ENCODE measurements at regions not wholly inside any gene's neighbourhood (a gene's known extent, or its start where the extent isn't known, plus 50 kb on each side); places are given as distances from the start of the nearest gene placed in this dataset.

DNA sequence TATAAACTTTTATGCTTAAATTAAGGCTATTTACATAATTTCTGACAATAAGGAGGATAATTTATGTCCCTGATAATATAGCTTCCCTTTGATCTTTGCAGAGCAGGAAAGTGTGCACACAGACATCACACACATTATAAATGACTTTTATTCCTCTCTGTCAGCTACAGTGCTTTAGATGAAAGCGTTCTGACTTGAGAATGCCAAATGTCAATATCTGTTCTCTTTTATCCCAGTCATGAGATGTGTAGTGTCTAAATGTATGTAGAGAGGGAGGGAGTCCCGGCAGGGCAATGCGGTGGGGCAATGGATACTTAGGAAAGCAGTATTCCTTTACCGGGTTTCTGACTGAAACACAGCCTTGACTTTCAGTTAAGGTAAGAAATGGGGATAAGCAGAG, 225.4 kb upstream of the CHORDC1 start:
- no peaks in the 10 kb centered on the region for H3K9me3 ChIP-seq (replicated peaks; ENCODE audit: insufficient read depth, low read length)

DNA sequence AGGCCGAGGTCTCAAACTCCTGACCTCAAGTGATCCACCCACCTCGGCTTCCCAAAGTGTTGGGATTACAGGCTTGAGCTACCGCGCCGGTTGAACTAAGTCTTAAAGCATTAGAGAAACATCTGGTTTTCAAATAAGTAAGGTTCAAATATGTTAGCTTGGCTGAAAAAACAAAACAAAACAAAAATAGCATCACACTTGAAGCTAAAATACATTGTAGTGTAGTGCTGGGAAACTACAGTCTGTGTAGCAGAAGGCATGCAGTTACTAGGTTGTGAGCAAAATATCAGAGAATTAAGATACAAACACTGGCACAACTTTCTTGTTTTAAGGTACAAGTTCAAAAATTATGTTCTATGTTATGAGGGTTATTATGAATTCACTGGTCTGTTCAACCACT, 224.8 kb upstream of the CHORDC1 start:
- TF ChIP-seq EZH2 (optimal IDR thresholded peaks at IDR 0.05; ENCODE audit: low read depth, low read length) (no peak), EZH2phosphoT487 (IDR thresholded peaks at IDR 0.05; ENCODE audit: low read length) (no peak)
- TF ChIP-seq, protein P1, sequence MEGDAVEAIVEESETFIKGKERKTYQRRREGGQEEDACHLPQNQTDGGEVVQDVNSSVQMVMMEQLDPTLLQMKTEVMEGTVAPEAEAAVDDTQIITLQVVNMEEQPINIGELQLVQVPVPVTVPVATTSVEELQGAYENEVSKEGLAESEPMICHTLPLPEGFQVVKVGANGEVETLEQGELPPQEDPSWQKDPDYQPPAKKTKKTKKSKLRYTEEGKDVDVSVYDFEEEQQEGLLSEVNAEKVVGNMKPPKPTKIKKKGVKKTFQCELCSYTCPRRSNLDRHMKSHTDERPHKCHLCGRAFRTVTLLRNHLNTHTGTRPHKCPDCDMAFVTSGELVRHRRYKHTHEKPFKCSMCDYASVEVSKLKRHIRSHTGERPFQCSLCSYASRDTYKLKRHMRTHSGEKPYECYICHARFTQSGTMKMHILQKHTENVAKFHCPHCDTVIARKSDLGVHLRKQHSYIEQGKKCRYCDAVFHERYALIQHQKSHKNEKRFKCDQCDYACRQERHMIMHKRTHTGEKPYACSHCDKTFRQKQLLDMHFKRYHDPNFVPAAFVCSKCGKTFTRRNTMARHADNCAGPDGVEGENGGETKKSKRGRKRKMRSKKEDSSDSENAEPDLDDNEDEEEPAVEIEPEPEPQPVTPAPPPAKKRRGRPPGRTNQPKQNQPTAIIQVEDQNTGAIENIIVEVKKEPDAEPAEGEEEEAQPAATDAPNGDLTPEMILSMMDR (IDR thresholded peaks at IDR 0.05; ENCODE audit: low read length), result no peak
- no peaks in the 10 kb centered on the region for H3K27me3 ChIP-seq (replicated peaks; ENCODE audit: insufficient read depth, low read length)
- no peaks in the 10 kb centered on the region for H3K9me3 ChIP-seq (replicated peaks; ENCODE audit: insufficient read depth, low read length)
- no peak overlapping the region for H3K9ac ChIP-seq (ENCODE audit: low read length)
- H3K4me2 ChIP-seq (ENCODE audit: low read depth, low read length), result no peak overlapping the region
- H4K20me1 ChIP-seq (ENCODE audit: insufficient read depth, low read length), result no peaks in the 10 kb centered on the region
- no peaks in the 10 kb centered on the region for H3K36me3 ChIP-seq (replicated peaks; ENCODE audit: insufficient read depth, low read length)
- H2AFZ ChIP-seq (ENCODE audit: low read length), result no peak overlapping the region
- H3K4me3 ChIP-seq (ENCODE audit: low read length), result no peak overlapping the region
- H3K9me2 ChIP-seq (replicated peaks; ENCODE audit: insufficient read depth, low read length), result no peaks in the 10 kb centered on the region
- H3F3A ChIP-seq (ENCODE audit: insufficient read depth, low read length), result no peaks in the 10 kb centered on the region
- no peaks in the 10 kb centered on the region for H3K79me2 ChIP-seq (ENCODE audit: low read length)
- no peaks in the 10 kb centered on the region for H3K4me1 ChIP-seq (ENCODE audit: low read length)
- no peak overlapping the region for H3K27ac ChIP-seq (ENCODE audit: low read length)
- no peak for DNase-seq

More for the DNA sequence above, 225.4 kb upstream of the CHORDC1 start:
- H3K27ac ChIP-seq (ENCODE audit: low read length), result no peak overlapping the region
- H3K79me2 ChIP-seq (ENCODE audit: low read length), result no peaks in the 10 kb centered on the region
- no peaks in the 10 kb centered on the region for H4K20me1 ChIP-seq (ENCODE audit: insufficient read depth, low read length)
- DNase-seq, result no peak
- H3K9ac ChIP-seq (ENCODE audit: low read length), result no peak overlapping the region
- H3K4me2 ChIP-seq (ENCODE audit: low read depth, low read length), result no peak overlapping the region
- H3K9me2 ChIP-seq (replicated peaks; ENCODE audit: insufficient read depth, low read length), result no peaks in the 10 kb centered on the region
- no peak overlapping the region for H2AFZ ChIP-seq (ENCODE audit: low read length)
- no peaks in the 10 kb centered on the region for H3K36me3 ChIP-seq (replicated peaks; ENCODE audit: insufficient read depth, low read length)
- no peaks in the 10 kb centered on the region for H3F3A ChIP-seq (ENCODE audit: insufficient read depth, low read length)
- H3K4me3 ChIP-seq (ENCODE audit: low read length), result no peak overlapping the region
- H3K4me1 ChIP-seq (ENCODE audit: low read length), result no peaks in the 10 kb centered on the region
- H3K27me3 ChIP-seq (replicated peaks; ENCODE audit: insufficient read depth, low read length), result no peaks in the 10 kb centered on the region
- TF ChIP-seq EZH2 (optimal IDR thresholded peaks at IDR 0.05; ENCODE audit: low read depth, low read length) (no peak), EZH2phosphoT487 (IDR thresholded peaks at IDR 0.05; ENCODE audit: low read length) (no peak)
- TF ChIP-seq, protein P1 (IDR thresholded peaks at IDR 0.05; ENCODE audit: low read length), result no peak

DNA sequence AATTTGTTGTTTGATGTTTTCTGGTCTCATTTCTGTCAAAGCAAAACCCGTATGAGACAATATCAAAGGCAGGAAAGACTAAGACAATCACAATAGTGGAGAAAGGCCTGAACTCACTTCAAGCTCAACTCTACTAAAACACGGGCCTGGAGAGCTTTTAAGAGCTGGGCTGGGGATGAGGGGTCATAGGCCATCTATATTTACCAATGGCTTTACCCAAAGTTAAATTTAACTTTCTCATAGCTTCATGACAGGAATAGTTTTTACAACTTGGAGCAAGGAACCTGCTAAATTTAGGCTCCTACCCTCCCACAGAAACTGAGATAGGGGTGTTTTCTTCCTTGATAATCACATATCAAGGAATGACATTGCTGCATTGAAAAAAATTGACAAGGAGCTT, 223.4 kb upstream of the CHORDC1 start:
- Histone ChIP-seq H2AFZ (ENCODE audit: low read length) (no peak overlapping the region), H3K9ac (ENCODE audit: low read length) (no peak overlapping the region), H3K27ac (ENCODE audit: low read length) (no peak overlapping the region), H3K36me3 (replicated peaks; ENCODE audit: insufficient read depth, low read length) (no peaks in the 10 kb centered on the region), H3K9me2 (replicated peaks; ENCODE audit: insufficient read depth, low read length) (no peaks in the 10 kb centered on the region), H3K4me2 (ENCODE audit: low read depth, low read length) (no peak overlapping the region), H3K4me3 (ENCODE audit: low read length) (no peak overlapping the region), H4K20me1 (ENCODE audit: insufficient read depth, low read length) (no peaks in the 10 kb centered on the region), H3K4me1 (ENCODE audit: low read length) (no peaks in the 10 kb centered on the region), H3K27me3 (replicated peaks; ENCODE audit: insufficient read depth, low read length) (no peaks in the 10 kb centered on the region), H3K79me2 (ENCODE audit: low read length) (no peaks in the 10 kb centered on the region), H3K9me3 (replicated peaks; ENCODE audit: insufficient read depth, low read length) (no peaks in the 10 kb centered on the region), H3F3A (ENCODE audit: insufficient read depth, low read length) (no peaks in the 10 kb centered on the region)
- no peak for DNase-seq
- TF ChIP-seq EZH2phosphoT487 (IDR thresholded peaks at IDR 0.05; ENCODE audit: low read length), result no peak
- TF ChIP-seq, protein P1 (IDR thresholded peaks at IDR 0.05; ENCODE audit: low read length), result no peak
- TF ChIP-seq EZH2 (optimal IDR thresholded peaks at IDR 0.05; ENCODE audit: low read depth, low read length), result no peak
